Activated CD4-positive, alpha-beta T cell treated with anti-CD3 and anti-CD28 coated beads for 48 hours (primary cell): ENCODE measurements at regions not wholly inside any gene's neighbourhood (a gene's known extent, or its start where the extent isn't known, plus 50 kb on each side); places are given as distances from the start of the nearest gene placed in this dataset.
"Not testable (repeated sequence)": the region's sequence is repeated elsewhere in the genome, so short reads cannot be mapped to it uniquely, and the experiment has no call there.

Experiments used
- DNase-seq: peaks from one replicate; pipeline ENCODE4 v3.0.0-alpha.2; 2020

DNA sequence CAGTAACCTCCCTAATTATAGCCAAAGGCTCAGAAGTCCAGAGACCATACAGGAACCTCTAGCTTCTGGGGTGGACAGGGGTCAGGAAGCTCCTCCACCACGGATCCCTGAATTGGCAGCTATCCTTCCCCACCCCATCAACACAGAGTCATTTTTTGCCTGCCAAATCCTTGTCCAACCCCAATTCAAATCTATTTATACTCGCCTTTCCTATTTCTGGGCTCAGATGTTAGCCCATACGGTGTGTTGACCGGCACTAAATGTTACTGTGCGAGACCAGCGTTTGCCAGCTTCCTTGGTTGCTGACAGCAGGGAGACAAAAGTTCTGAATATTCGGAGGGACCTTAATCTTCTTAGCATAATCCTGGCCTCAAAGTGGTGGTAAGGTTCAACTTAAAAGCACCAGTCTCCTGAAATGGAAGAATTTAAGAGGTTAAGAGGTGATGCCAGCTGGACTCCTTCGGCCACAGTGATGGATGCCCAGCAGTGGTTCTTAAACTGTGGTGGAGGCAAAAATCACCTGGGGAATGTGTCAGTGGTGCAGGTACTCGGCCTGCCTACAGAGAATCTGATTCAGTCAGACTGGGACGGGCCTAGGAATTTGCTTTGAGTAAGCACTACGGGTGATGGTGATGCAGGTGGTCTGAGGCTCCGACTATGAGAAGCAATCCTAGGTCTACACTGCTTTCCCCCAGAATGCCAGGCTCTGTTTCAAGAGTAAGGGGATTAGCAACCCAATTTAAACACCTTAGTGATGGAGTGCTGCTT lies 204.8 kb upstream of the MEF2C start:
- no peak for DNase-seq

DNA sequence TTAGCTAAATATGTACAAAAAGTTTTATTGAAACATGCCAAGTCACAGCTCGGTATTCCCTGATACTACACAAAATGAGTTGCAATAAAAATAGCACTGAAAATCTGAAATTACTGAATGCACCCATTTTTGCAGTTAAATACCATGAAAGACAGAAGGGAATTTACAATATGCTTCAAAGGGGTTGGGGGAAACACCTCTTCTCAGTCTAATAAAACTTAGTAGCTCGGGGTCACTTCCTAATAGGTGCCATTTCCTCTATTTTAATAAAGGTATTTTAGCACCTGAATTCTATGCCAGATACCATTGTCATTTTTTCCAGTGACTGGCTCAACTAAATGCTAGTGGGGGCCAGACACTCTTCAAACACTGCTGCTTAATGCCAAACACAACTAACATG lies 204.1 kb upstream of the MEF2C start:
- no peak for DNase-seq

DNA sequence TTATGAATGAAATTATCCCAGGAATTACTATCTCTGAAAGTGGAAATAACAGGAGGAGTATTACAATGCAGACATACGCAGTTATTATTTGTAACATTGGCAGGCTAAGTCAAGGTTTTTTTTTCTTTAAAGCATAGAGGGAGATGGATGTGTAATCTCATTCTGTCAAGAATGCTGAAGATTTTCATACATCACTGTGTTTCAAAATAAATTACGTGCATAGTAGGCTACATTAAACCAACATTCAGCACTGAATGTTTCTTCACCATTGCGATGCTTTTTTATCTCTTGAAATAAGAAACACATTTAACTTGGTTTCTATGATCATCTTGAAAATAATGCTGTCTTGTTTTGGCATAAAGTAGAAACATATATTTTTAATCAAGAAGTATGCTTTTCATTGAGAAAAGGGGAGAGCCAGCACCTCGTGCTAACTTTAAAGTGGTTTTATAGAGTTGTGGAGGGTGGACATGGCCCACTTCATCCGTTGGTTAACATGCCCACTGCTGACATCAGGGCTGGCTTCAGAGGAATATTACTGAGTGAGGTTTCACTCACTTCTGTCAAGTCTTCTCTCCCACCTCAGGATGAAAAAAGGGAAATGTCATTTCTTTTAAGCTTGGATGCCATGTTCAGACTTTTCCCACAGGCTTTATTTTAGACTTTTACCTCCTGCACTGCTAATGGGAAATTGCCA lies 203.6 kb upstream of the MEF2C start:
- DNase-seq: no peak

DNA sequence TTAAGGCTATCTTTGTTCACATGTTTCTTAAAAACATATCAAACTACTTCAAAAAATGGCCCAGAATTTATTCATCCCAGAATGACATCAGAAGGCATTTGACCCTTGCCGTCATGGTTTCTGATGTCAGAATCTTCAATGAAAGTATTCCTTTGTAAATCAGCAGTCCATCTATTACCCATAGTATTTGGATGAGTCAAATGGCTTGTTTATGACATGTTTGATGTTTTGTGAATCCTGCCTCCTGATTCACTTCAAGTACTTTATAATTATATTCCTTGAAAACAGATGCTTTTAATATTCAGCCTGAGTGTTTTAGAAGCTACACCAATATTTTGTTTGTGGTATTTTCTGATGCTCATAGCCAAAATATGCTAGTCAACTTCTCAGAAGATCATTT lies 200.8 kb upstream of the MEF2C start:
- DNase-seq: no peak

DNA sequence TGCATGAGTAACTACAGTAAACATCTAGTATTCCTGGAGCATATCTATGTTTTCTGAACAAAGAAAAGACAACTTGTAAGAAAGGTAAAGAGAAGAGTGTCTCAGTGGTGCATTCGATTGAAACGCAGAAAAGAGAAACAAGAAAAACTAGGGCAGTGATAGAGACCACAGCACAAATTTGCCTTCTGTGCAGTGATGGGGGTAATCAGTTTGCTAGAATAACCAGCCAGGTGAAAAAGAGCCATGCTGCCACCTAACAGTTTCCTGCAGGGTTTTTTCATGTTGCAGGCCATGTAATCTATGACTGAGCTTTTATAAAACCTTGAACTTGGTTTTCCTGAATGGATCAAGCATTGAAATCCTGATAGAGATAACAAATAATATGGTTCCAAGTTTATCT lies 198.4 kb upstream of the MEF2C start:
- DNase-seq: no peak

DNA sequence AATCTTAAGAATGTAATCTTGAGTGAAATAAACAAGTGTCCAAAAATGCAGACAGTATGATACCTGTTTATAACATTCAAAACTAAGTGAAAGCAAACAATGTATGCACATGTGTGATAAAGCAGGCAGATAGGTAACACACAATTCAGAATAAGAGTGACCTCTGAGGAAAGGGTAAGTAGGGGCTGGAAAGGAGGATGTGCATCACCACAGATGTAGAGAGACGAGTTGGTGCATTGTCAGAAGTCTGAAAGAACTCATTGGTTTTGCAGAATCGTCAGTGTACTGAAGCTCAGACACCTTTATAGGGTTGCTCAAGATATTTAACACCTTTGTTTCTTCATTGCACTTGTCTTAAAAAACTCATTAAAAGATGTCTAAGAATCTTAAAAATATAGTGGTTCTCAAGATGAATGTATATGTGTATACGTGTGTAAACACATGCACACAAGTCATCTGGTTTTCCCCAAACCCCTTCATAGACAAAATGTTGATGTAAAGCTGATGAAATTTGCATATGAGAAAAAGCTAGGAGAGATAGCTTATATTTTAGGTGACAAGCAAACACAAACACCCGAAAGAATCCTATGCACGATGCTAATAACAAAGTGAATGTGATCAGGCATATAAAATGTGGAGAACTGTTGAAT lies 197.6 kb upstream of the MEF2C start:
- DNase-seq: no peak

DNA sequence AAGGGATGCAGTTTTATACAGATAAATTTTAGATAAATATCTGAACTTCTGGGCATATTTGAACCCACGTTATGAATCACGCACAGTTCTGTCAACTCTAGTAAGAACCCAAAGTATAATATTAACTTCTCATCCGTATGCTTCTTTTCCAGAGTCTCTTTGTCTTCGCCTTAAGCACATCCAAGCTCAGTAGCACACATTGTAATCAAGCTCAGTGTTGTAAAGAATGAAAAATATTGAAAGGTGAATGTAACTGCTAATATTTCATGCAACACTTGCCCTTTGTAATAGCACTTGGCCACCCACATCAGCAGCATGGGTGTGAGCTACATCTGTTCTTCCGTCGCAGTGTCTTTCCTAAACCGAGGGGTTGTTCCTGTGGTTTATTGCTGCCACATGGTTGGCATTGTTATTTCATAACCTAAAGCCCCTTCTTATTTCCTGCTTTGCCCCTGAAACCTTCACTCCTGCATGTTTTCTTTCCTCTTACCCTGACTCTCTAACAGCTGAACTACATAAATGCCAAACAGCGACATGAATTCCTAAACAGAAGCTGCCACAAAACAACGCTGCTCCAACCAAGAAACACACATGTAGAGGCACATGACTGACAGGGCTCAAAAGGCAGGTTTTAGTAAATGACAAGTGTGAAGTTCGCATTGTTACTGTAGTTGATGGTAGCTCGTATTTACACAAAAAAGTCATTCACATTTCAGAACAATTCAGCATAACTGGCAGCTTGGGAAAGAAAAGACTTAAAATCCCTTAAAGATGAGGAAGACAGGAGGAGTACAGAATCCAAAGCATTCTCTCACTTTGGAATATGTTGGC lies 190.1 kb upstream of the MEF2C start:
- DNase-seq: no peak

DNA sequence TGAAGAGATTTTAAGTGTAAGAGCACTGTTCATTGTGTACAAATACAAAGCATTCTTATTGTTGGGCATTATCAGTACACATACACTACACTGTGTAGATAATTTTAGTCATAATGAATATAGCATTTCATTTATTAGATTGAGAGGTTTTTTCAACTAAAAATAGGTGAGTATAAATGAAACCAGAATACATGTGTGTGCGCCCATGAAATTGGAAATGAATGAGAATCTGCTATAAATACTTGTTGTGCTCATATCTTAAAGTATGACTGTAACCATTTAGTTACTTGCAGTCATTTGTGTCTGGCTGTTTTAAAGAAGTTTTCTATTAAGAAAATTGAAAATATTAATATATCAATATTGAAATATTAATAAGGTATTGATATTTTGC lies 189.0 kb upstream of the MEF2C start:
- no peak for DNase-seq

DNA sequence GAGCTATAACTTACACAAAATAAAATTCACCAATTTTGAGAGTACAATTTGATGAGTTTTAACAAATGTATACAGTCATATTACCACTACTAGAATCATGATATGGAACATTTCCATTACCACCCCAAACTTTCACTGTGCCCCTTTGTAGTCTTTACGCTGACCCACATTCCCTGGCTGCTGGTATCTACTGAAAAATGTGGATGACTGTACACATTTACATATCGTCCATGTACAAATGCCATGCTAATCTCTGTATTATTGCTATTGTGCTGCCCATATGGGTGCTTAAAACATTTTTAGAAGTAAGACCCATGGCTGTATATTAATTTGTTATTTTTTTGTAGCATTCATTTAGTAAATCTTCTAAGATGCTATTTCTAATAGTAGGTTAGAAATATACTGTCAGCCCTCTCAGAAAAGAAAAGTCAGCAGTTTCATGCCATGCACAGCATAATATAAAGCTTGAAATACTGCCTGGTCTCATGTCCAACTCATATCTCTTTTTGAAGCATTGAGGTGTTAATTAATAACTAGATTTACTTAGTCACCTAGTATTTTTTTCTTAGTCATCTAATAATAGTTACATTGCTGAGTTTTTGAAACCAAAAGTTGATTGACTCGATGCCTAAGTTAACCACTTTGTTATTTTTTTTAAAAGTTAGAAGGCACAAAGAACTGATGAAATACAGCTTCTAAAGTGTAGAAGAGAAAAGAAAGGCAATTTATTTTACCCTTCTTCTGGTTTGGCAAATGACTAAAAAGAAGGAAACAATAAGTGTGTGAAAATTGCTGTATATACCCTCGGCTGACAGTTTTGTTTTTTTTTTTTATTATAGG lies 188.3 kb upstream of the MEF2C start:
- DNase-seq: no peak

DNA sequence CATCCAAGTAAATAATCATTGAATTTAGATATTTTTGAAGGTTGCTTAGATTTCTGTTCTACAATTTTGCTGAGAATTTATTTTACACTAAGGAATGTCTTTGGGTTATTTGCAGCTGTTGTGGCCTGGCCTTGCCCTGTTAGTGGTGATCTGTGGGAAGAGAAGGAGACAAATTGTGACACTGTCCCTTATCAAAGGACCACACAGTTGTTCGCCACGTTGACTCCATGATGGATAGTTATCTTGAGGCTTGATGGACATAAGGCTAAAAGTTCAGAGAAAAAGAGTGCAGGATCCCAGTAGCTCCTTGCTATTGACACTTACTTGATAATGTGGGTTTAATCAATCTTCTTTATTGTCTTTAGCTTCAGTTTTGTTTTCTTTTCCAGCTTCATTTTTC lies 186.6 kb upstream of the MEF2C start:
- no peak for DNase-seq

DNA sequence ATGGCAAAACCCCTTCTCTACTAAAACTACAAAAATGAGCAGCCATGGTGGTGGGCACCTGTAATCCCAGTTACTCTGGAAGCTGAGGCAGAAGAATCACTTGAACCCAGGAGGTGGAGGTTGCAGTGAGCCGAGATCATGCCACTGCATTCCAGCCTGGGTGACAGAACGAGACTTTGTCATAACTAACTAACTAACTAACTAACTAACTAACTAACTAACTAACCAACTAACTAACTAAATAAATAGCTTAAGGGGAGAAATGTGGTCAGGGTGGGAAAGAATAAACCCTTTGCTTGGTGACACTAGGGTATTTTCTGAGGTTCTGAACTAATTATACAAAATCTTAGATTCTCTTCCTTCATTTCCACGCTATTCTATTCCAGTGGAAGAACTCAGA lies 184.4 kb upstream of the MEF2C start:
- no peak for DNase-seq

DNA sequence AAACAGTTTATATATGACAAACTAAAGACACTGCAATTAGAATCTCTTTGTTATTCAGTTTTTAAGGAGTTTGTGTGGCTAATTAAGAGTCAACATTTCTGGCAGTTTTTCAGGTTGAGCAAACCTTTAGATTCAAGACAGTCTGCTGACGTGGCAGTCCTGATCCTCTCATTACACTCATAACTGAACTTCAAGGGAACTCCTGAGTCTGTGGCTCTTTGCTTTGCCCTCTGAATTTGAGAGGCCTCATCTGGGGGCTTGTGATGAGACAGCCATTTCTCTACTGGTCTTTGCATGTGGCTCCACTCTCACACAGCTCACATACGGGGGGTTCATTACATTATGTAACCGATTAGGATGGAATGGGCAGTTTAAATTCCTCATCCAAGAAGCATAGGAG lies 182.9 kb upstream of the MEF2C start:
- DNase-seq: peak; percentile 5

DNA sequence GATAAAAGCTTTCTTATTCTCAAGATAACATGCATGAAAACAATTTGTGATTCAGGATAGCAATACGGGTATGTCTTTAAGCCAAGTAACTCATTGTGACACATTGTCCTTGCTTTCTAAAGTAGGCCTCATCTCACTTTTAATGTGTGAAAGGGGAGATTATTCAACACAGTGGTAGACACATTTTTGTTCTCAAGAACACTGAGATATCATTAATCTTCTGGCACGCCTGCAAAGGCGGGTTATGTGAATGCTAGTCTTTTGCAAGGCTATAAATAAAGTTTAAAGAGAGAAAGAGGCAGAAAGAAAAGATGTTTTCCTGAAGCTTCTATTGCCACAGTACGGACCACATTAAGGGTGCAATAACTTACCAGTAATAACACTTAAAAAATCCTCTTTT lies 181.8 kb upstream of the MEF2C start:
- DNase-seq: no peak

DNA sequence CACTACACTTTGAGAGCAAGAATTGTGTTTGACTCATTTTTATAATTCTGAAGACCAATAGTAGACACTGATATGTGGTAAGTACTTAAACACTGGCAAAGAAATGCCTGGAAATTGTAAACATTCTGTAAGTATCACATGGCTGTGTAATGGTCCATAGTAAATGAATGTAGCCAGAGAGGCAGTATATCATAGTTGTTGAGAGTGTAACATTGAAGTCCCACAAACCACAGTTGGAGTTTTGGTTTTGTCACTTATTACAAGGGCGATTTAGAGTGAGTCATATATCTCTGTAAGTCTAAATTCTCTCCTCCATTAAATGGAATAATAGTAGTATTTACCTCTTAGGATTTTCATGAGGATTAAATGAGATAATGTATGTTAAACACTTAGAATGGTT lies 181.1 kb upstream of the MEF2C start:
- DNase-seq: no peak

DNA sequence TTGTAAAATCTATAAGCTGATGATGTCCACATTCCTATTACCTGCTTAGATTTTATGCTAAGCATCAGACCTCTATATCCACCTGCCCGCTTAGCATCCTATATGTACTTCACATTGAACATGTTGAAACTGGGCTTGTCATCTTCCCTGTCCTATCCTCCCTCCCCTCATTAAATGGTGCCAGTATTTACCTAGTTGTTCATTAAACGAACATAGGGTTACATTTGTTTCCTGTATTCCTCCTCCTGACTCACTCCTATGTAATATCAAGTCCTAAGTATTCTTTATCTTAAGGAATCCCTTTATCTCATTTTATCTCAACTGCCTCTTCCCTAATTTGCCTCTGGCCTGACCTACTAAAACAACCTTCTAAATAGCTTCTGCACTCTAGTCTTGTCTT lies 177.8 kb upstream of the MEF2C start:
- DNase-seq: no peak

DNA sequence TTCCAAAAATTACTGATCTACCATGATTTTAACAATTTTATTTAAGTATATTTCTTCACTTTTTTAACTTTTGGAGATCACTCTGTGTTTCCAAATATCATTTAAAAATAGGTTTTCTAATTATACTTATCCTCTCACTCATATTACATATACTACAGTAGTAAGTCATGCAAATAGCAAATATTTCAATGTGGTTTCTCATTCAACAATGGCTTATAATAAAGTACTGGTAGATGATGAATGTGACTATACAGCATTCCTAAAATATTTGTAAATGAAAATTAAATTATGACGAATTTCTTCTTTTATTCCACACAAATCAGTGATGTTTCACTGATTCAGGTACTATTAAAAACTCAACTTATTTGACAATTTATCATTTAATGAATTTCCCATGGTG lies 176.3 kb upstream of the MEF2C start:
- DNase-seq: no peak

DNA sequence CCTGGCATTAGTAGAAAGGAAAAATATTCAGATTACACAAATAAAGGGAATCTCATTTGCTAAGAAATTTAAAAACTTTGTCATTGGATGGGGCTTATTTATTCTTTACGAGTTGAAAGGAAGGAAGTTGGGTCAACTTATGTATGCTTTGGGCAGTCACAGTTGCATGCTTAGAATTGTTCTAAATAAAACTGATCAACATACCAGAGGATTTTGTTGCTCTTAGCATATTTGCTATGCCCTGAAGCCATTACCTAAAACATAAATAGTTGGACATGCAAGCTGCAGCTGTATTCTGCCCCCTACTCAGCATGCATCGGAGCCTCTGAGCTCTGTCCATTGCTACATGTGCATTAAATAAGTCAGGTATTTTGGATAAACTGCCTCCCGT lies 172.7 kb upstream of the MEF2C start:
- no peak for DNase-seq

DNA sequence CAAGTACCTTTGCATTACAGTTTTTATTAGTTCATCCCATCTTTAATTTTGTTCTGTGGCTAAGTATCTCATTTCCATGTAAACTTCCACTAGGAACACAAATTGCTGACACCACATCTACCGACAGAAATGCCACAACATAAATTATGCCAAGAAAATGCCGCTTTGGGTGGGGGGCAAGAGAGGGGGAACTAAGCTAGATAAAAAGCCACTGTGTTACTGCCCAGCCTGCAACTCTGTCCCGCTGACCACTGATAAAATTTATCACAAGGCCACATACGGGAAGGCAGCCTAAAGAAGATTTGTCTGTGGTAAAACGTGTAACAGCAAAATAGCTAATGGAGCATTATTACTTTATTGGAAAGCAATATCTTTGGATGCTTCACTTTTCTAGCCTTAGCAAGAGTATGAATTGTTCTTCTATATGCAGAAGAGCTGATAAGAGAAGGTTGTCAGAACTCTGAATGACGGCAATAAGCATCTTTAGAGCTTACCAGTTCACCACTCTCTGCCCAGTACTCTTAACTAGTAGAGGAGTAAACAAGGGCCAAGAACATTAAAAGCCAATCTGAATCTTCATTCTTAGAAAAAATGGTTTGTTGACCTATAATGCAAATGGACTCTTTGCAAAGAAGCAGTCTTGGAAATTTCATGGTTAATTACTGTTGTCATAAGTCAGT lies 172.2 kb upstream of the MEF2C start:
- no peak for DNase-seq

DNA sequence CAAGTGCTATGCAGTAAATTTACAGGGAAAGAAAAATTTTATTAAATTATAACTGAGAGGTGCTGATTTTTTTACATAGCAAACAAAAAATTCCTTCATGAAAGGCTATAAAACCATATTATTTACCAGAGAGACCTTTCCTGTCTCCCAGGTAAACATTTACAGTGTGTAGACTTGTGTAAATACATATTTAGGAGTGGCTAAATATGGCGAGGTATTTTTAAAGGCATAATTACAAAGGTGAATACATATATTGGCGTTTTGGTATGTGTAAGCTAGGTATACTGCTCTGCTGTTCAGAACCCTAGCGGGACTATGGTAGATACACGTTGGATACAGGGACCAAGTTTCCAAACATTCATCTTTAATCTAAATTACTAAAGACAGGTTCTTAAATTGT lies 170.6 kb upstream of the MEF2C start:
- no peak for DNase-seq

DNA sequence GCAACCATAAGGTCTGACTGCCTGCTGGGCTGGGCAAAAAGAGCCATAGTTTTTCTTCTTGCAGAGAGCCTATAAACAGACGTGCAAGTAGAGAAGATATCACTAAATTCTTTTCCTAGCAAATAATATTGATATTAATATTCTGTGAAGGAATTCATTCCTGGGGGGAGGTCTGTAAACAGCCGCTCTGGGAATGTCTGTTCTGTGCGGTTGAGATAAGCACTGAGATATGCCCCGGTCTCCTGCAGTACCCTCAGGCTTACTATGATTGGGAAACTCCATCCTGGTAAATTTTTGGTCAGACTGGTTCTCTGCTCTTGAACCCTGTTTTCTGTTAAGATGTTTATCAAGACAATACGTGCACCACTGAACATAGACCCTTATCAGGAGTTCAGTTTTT lies 167.1 kb upstream of the MEF2C start:
- not testable (repeated sequence) for DNase-seq

DNA sequence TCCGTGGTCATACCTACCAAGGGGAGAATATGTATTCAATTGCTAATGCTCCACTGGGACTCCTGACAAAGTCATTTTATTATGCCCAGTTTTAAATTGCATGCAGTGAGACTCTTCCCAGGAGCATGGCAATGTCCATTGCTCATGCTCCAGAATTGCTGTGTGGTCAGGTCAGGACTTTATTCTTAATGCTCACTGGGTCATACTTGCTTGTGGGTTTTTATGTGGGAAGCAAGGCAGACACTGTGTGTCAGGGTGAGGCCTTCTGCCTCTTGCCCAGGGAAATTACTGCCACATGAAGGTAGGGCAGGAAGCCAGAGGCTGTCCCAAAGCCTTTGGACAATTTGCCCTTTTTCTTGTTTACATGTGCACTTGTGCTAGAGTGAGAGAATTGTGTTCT lies 164.6 kb upstream of the MEF2C start:
- DNase-seq: no peak

DNA sequence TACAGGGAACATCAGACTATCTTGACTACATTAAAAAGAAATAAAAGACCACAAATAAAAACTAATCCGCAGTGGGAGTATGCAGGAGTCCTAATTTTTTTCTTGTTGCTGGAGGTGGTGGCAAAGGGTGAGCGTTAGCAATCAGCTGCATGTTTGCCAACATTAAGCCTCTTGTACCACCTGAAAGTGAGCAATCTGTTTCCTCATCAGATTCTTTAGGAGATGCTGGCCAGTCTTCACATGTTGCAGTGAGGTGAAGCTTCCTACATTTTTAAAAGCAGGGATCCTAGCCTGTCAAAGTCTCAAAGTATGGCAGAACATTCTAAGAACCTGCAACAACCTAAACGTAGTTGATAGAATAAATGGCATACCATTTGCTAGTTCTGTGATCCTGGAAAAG lies 162.2 kb upstream of the MEF2C start:
- DNase-seq: no peak
